ENCODE measurements at regions not wholly inside any gene's neighbourhood (a gene's known extent, or its start where the extent isn't known, plus 50 kb on each side); places are given as distances from the start of the nearest gene placed in this dataset.

DNA sequence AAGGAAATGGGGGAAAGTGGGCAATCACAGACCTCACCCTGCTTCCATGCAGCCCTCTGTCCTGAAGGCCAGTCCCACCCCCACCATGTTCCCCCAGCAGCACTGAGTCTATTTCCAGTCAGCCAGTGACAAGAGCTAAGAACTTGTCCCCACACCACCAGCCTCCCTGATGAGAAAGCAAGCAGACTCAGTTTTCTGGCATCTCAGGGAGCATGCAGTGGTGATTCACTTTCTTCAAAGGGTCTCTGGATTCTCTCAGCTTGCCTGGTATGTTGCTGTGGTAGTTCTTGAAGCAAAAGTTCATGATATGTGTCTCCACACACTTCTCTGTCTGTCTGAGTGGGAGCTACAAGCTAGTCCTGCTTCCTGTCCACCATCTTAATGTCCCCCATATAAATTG is 799.9 kb upstream of the TYRP1 start:
- TF ChIP-seq, protein P1, sequence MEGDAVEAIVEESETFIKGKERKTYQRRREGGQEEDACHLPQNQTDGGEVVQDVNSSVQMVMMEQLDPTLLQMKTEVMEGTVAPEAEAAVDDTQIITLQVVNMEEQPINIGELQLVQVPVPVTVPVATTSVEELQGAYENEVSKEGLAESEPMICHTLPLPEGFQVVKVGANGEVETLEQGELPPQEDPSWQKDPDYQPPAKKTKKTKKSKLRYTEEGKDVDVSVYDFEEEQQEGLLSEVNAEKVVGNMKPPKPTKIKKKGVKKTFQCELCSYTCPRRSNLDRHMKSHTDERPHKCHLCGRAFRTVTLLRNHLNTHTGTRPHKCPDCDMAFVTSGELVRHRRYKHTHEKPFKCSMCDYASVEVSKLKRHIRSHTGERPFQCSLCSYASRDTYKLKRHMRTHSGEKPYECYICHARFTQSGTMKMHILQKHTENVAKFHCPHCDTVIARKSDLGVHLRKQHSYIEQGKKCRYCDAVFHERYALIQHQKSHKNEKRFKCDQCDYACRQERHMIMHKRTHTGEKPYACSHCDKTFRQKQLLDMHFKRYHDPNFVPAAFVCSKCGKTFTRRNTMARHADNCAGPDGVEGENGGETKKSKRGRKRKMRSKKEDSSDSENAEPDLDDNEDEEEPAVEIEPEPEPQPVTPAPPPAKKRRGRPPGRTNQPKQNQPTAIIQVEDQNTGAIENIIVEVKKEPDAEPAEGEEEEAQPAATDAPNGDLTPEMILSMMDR (IDR thresholded peaks at IDR 0.05) = no peak
- no peak for TF ChIP-seq POLR2A (IDR thresholded peaks at IDR 0.05)
